Limb (tissue), 2 donors: ENCODE measurements at regions not wholly inside any gene's neighbourhood (a gene's known extent, or its start where the extent isn't known, plus 50 kb on each side); places are given as distances from the start of the nearest gene placed in this dataset.
"Not testable (repeated sequence)": the region's sequence is repeated elsewhere in the genome, so short reads cannot be mapped to it uniquely, and the experiment has no call there.

Experiments
- DNase-seq, 2 donors: peaks; one replicate each; pipeline ENCODE4 v3.0.0-alpha.2; 2016; ENCODE audit errors: extremely low spot score in 2 of 2

DNA sequence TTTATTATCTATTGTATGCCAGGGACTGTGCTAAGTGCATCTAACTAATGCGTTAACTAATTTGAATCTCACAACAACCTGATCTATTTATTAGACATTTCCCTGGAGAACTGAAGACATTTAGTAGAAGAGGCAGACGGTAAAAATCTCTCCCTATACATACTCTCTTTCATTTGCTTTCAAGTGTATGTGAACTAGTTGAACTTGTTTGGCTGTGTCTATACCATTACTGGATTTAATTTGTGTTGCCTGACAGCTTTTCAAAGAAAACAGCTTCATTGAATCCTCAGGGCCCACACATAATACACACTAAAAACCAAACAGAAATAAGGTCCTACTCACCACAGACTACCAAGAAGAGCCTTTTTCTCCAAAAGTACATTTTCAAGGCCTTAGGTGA is 133.6 kb upstream of the NR3C1 start:
- DNase-seq = no peak

DNA sequence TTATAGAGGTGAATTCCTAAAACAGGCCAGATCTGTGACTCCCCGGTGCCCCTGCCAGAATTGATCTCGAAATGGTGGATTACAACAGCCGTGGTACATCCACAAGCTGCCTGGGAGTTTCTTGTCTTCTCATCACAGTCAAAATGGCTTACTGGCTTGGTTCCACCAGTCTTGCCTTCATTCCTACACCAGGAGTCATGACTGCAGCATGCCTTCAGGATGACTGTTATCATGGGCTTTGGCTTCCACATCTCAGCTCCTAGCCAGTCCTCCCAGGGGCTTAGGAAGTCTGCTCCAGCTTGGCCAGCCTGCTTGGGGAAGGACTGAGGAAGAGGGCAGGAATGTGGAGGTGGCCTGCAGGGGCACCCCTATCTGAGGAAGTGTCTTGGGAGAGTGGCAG is 132.9 kb upstream of the NR3C1 start:
- DNase-seq = no peak

DNA sequence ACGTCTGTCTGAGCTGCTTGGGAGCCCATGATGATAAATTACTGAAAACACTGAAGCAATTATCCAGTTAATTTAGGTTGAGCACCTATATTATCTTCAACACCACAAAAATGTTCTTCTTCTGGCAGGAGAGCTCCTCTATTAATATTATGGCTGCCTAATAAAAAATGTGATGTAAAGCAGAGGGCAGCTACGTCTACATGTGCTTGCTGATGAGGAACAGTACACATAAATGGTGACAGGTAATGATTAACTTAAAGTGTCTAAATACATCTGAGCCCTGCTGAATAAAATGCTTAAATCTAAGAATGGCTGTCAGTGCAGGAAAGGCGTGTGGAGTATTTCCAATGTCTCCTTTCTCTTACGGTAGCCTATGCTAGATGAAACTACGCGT is 131.3 kb upstream of the NR3C1 start:
- no peak for DNase-seq

DNA sequence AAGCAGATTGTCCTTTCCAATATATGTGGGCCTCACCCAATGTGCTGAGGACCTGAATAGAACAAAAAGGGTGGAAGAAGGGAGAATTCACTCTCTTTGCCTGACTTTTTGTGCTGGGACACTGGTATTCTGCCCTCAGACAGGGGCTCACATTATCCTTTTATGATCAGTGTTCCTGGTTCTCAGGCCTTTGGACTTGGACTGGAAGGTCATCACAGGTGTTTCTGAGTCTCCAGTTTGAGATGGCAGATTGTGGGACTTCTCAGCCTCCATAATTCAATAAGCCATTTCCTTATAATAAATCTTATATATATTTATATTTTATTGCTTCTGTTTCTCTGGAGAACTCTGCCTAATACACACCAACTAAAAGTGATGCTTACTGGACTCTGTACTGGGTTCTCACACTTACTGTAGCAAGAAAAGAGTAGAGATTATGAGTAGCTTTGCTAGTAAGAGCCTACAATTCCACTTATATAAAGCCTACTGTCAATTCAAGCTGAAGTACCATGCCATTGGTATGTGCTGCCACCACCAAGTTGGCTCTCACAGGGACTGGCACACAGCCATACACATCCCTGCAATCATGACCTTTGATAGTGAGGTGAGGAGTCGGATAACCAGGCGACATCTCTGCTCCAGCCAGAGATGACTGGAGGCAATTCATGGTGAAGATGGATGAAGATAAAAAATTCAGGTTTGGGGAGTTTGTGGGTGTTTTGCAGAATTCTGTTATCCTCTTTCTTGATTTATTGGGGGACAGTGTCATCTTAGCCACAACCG is 130.7 kb upstream of the NR3C1 start:
- DNase-seq = no peak

DNA sequence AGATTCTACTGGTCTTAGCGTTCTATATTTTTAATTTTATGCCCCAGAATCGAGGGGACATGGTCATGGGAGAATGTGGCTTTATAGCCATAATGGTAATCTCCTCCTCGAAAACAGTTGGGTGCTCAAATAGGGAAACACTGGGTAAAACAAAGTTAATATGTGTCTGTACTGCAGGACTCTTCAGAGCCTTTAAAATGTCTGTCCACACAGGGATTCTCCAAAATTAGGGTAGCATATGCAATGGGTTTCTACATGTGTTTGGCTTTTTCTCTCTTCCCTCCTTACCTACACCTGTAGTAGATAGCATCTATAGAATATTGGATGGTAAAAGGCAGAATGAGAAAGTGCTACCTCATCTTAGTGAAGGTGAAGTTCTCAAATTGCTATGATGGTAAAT is 130.0 kb upstream of the NR3C1 start:
- no peak for DNase-seq

DNA sequence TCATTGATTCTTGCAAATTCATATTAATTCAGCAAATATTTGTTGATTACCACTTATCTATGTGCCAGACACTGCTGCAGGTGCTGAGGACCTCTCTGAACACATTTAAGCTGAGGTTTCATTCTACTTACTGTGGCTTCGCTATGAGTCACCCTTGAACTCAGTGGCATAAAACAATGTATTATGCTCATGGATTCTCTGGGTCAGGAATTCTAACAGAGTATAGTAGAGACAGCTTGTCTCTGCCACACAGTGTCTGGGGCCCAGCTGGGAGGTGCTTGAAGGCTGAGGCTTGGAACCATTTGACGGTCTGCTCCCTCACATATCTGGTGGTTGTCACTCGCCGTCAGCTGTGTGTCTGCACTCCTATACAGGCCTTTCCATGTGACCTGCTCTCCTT is 124.3 kb upstream of the NR3C1 start:
- DNase-seq = no peak

DNA sequence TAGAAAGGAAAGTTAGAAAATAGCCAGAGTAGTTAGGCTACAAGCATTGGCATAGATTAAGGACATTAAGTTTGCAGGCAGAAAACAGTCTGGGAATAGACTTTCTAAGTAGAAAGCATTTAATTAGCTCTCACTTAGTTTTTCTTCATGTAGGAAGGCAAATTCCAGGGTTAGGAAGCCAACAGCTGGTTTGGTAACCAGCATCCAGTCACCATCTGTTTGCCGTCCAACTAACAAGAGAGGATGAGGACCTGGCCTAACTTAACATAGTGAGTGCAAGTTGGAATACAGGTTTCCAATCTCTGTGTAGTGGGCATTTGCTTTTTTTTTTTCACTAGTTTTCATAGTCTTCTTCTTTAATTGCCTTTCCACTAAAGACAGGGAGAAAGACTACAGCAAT is 121.7 kb upstream of the NR3C1 start:
- DNase-seq = no peak

DNA sequence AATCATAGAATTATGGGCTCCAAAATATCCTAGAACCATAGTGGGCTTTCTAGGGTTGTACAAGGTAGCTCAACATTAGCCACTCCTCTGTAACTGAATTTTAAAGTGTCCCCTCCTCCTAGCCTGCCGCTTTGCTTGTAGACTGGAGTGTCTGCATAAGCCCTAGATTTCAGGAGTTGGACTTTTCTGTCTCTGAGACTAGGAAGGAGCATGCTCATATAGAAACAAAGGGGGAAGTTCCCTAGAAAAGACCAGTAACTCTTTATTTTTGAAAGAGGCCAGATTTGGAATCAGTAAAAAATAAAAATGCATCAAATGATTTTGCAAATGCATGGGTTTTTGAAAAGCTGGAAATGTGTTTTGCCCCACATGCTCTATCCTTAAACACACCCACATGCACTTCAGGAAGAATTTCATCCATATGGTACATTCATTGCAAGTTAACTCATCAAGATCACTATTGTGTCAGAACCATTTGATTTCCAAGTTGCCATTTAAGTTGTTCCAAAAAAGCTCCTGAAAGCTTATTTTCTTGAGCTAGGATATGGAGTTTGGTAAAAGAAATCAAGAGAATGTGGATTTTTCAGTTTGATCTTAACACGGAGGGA is 121.0 kb upstream of the NR3C1 start:
- DNase-seq = no peak

DNA sequence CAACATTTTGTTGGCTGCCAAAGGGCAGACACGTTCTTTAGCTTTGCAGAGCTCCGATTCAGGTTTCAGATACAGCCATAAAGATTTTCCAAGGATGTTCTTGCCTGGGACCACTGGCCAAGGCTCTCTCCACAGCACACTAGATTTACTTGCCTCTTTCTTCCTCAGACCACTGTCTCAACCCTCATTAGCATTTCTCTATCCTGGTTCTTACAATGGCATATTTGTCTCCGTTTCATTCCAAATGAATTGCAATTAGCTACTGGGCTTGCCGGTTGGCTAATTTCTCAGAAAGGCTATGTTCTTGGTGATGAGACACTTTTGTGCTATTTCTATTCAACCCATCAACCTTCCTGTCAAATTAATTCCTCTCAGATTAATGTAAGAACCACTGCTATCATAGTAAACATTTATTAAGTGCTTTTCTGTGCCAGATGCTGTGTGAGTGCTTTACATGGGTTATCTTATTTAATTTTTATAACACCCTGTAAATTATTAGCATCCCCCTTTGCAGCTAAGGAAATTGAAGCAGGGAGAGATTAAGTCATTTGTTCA is 118.4 kb upstream of the NR3C1 start:
- no peak for DNase-seq

DNA sequence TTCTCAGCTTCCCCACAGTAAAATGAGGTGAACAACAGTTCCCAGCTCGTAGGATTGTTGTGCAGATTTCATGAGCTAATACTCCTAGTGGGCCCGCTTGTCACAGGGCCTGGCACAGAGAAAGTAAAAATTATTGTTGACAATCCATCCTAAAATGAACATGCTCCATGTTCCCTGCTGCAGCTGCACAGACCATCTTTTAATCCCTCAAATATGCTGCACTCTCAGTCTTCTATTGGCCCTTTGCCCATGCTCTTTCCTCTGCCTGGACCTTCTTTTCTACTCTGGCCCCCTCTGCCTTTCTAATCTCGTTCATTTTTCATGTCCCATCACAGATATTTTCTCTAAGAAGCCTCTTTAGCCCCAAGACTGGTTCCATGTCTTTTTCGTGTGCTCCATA is 117.7 kb upstream of the NR3C1 start:
- no peak for DNase-seq

DNA sequence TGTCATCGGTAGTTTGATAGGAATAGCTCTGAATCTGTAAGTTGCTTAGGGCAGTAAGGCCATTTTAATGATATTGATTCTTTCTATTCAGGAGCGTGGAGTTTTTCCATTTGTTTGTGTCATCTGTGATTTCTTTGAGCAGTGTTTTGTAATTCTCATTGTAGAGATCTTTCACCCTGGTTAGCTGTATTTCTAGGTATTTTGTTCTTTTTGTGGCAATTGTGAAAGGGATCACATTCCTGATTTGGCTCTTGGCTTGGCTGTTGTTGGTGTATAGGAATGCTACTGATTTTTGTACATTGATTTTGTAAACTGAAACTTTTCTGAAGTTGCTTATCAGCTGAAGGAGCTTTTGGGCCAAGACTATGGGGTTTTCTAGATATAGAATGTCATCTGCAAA is 115.7 kb upstream of the NR3C1 start:
- DNase-seq = not testable (repeated sequence)

DNA sequence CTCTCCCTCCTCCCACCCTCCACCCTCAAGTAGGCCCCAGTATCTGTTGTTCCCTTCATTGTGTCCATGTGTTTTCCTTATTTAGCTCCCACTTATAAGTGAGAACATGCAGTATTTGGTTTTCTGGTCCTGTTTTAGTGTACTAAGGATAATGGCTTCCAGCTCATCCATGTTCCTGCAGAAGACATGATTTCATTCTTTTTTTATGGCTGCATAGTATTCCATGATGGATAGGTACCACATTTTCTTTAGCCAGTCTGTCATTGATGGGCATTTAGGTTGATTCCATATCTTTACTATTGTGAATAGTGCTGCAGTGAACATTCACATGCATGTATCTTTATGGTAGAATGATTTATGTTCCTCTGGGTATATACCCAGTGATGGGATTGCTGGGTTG is 114.3 kb upstream of the NR3C1 start:
- DNase-seq = not testable (repeated sequence)

DNA sequence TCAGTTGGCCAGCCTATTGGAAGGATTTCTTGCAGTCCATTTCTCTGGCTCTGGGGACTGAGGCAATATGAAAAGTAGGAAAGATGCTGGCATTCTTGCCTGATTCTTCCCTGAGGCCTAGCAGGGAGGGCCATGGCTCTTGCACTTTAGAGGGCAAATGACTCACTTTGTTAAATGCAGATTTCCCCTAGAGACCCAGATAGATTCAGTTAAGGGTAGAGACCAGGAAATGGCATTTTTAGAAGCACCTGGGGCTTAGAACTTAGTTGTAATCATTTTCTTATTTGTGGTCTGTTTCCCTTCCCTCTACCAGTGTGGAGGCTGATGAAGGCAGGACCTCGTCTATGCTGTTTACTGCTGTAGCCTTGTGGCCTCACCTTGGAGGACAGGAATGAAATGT is 112.8 kb upstream of the NR3C1 start:
- DNase-seq = no peak

DNA sequence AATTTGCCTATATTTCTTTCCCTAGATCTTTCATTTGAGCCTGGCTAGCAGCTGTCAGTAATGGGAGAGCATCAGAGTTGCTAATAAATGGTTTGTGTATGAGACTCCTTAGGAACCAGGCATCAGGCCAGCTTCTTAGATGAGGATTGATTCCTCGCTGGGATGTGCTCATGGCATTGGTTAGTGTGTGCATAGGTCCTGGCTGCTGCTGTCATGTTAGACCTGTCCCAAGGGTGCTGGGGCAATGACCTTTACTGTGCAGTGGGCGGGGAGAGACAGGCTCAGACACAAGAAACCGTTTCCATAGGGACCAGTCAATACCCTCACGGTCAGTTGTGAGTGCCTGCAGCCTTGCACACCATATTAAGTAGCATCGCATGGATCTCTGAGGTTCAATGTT is 112.3 kb upstream of the NR3C1 start:
- peak; percentile 47 to 76 for DNase-seq

DNA sequence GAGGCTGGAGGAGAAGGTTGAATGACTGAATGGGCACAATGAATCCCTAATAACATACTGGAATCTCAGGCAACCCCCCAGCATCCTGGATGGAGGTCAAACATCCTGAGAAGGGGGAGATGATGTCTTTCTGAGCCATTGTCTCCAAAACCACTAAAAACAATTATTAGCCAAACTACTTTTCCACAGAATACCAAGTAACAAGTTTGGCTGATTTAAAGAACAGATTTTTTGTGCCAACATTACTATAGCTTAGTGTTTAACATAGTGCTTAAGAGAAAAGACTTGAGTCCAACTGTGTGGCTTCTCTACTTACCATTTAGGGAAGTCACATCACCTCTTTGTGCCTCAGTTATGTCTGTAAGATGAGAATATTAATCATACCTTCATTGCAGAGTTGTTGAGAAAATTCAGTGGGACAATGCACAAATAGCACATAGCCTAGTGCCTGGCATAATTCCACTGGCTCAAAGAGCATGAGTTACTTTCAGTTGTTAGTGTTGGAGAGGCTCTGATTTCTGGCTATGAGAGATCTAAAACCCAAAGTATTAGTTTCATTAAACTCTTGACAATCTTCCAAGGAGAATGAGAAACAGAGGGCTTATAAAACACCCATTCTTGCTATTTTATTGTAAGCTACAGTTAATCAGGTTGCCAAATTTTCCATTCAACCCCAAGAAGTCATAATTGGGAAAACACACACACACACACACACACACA is 111.3 kb upstream of the NR3C1 start:
- DNase-seq = peak in 1 of 2 donors; percentile 73

DNA sequence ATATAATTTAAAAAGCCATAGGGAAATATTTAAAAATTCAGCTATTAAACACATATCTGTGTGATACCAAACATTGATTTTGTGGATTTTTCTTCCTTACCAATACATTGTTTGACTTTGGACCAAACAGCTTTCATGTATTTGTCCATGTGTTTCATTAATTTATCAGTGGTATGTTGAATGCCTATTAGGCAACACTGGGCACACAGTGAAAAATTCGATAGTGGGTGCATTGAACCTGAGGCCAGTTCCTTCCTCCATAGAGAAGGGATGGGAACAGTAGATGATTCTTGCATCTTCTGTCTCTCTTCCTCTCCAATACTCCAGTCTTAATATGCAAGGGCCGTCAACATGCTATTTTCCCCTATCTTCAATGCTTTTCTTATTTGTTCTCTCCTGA is 110.2 kb upstream of the NR3C1 start:
- DNase-seq = no peak

DNA sequence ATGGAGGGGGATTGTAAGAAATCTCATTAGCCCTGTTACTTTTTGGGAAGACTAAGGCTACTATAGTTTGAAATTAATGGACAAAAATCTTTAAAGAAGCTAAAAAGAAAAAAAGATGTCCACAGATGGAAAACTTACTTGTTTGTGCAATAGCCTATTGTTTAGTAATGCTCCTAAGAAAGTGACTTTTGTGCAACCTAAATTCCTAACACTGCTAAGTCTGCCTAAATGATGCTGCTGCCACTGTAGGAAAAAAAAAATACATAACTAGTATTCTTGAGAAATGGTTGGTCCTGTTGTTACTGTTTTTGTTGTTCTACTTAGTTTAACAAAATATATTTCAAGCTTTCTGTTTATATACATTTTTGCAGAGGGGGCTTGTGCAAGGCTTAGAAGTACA is 108.2 kb upstream of the NR3C1 start:
- DNase-seq = no peak

DNA sequence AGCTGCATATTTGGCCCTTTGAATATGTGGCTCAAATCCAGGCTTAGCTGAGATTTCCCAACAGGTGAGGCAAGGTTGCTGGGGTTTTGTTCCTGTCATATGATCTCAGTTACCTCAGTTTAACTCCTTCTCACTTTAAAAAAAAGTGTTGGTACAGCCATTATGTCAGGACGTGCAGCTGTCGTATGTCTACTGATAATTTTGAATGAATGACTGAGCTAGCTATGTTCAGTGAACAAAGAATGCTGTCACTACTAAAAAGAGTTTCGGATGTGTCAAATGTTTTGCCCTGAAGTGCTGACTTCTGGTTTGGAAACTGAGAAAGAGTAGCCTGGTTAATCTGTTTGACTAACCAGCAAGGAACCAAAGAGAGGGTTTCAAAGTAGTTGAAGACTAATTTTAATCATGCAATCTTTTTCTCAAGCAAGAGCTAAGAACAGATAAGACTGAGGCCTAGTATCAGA is 106.3 kb upstream of the NR3C1 start:
- DNase-seq = no peak

DNA sequence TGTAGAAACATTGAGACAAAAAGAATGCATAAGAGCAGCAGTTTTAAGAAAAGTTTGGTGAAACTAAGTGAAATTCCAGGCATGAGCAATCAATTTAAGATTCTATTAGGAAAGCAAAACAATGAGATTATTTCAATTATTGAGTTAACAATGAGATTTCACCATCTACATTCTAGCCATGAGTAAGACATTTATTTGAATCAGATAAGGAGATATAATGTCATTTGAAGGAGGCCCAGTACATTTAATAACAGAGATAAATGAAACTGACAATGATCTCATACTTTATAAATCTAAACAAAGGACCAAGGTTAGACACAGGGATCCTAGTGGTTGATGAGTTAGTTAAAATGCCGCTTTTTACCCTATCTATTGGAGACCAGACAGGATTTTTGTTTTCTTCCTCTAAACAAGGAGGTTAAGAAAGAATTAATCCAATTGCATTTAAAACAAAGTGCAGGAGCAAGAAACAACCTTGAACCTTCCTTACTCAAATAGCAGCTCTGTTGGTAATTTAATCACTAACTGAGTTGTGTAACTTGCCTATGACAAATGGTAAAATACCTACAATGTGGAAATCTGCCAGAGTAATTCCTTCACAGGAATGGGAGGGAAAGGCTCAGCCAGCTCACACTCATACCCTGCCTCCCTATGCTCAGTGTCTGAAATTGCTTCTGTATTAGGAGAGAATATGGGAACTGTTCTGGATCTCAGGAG is 103.5 kb upstream of the NR3C1 start:
- no peak for DNase-seq

DNA sequence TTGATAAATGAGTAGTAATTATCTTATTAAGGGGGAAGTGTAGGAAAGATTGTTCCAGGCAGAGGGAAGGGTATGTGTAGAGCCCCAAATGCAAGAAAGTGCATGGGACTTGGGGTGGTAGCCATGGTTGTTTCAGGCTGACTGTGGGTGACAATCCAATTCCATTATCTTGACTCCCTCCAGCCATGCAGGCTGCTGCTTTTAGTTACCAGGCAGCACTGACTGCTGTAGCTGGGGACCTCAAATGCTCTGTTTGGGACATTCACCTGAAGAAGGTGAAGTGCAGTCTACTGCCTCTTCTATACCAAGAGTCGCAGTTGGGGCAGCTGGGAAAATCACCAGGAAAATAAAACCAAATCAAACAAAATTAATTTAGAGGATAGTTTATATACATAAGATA is 102.4 kb upstream of the NR3C1 start:
- DNase-seq = no peak

DNA sequence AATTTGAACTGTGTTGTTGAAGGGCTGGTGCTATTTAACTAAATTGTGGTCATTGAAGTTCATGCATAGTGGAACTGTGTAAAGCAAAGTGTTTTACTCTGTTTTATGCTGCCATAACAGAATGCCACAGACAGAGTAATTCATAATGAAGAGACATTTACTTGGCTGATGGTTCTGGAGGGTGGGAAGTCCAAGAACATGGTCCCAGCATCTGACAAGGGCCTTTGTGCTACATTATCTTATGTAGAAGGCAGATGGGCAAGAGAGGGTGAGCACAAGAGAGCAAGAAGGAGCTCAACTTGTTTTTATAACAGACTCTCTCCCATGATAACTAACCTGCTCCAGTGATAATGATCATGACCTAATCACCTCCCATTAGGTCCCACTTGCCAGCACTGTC is 101.9 kb upstream of the NR3C1 start:
- DNase-seq = no peak
